ENCODE measurements at regions not wholly inside any gene's neighbourhood (a gene's known extent, or its start where the extent isn't known, plus 50 kb on each side); places are given as distances from the start of the nearest gene placed in this dataset.

- no peak for DNase-seq
These were observed 68.5 kb upstream of the WDR75 start for GRCh38 chr2:189372688-189373257.

- DNase-seq, result no peak
These were observed 66.8 kb upstream of the WDR75 start for GRCh38 chr2:189374481-189374880.

DNA sequence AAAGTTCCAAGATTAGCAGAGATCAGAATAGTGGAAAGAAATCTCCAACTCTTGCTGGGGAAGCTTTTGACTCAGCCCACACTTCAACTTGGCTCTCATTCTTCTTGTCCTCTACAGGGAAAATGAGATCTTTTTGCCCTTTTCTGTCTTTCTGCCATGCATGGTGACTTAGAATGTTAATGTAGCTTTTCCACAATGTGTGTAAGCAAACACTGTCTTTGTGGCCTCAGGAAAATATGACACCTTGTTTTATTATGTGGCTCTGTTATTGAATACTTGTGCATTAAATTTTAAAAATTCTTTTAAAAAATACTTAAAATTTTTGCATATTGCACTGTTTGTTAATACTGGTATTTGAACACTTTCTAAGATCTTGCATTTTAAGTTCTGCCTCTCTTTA, 65.4 kb upstream of the WDR75 start:
- no peak for DNase-seq

- no peak for DNase-seq
These were observed 62.0 kb upstream of the WDR75 start for GRCh38 chr2:189379287-189379630.

- no peak for DNase-seq
These were observed 61.5 kb upstream of the WDR75 start for GRCh38 chr2:189379731-189380261.

- DNase-seq, result no peak
These were observed 58.6 kb upstream of the WDR75 start for GRCh38 chr2:189382668-189383067.

DNA sequence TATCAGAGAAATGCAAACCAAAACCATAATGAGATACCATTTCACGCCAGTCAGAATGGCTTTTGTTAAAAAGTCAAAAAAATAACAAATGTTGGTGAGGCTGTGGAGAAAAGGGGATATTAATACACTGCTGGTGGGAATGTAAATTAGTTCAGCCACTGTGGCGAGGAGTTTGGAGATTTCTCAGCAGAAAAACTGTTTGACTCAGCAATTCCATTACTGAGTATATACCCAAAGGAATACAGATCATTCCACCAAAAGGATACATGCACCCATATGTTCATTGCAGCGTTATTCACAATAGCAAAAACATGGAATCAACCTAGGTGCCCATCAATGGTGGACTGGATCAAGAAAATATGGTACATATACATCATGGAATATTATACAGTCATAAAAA, 54.5 kb upstream of the WDR75 start:
- DNase-seq, result no peak

- DNase-seq, result no peak
These were observed 50.1 kb upstream of the WDR75 start for GRCh38 chr2:189391201-189391600.

Measured in midbrain (tissue), 1 donor.